LNCAP (cell line): ENCODE measurements at regions not wholly inside any gene's neighbourhood (a gene's known extent, or its start where the extent isn't known, plus 50 kb on each side); places are given as distances from the start of the nearest gene placed in this dataset.

ENCODE experiments used
- TF ChIP-seq, protein P1 (sequence below): fragments of 450-650 bp; IDR thresholded peaks from 2 replicates; pipeline ENCODE4 v1.5.1; 2017; ENCODE audit warnings: mild to moderate bottlenecking

DNA sequence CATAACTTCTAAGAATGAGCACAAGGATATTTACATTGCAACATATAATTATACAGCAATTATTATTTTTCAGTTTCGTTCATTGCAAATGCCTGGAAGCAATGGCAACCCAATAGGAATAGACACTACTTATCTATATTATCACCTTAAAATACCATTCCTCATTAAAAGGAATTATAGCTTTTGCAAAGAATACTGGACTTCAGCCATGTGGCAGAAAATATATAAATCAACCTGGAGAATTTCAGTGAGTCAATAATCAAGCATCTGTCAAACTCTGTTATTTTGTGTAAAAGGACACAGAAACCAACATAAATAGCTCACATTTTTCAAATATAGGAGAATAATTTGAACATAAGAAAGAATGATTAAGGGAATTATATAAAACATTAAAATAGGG, 96.1 kb upstream of the SEMA3C start:
- TF ChIP-seq, protein P1, sequence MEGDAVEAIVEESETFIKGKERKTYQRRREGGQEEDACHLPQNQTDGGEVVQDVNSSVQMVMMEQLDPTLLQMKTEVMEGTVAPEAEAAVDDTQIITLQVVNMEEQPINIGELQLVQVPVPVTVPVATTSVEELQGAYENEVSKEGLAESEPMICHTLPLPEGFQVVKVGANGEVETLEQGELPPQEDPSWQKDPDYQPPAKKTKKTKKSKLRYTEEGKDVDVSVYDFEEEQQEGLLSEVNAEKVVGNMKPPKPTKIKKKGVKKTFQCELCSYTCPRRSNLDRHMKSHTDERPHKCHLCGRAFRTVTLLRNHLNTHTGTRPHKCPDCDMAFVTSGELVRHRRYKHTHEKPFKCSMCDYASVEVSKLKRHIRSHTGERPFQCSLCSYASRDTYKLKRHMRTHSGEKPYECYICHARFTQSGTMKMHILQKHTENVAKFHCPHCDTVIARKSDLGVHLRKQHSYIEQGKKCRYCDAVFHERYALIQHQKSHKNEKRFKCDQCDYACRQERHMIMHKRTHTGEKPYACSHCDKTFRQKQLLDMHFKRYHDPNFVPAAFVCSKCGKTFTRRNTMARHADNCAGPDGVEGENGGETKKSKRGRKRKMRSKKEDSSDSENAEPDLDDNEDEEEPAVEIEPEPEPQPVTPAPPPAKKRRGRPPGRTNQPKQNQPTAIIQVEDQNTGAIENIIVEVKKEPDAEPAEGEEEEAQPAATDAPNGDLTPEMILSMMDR: no peak

DNA sequence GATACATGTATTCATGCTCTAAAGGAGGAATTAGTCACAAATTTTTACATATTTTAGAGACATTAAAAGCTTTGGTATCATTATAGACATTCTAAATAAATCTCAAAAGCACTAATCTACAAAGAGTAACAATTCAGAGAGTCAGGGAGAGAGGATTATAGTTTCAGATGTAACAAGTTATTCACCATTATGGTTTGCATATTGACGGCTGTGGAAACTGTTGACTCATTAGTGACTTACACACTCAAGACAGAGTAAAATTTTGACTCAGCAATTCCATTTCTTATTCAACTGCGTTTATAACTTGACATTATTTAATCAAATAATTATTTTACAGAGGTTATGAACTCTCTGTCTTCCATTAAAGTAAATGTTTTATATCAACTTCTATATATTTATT, 95.4 kb upstream of the SEMA3C start:
- TF ChIP-seq, protein P1: no peak

DNA sequence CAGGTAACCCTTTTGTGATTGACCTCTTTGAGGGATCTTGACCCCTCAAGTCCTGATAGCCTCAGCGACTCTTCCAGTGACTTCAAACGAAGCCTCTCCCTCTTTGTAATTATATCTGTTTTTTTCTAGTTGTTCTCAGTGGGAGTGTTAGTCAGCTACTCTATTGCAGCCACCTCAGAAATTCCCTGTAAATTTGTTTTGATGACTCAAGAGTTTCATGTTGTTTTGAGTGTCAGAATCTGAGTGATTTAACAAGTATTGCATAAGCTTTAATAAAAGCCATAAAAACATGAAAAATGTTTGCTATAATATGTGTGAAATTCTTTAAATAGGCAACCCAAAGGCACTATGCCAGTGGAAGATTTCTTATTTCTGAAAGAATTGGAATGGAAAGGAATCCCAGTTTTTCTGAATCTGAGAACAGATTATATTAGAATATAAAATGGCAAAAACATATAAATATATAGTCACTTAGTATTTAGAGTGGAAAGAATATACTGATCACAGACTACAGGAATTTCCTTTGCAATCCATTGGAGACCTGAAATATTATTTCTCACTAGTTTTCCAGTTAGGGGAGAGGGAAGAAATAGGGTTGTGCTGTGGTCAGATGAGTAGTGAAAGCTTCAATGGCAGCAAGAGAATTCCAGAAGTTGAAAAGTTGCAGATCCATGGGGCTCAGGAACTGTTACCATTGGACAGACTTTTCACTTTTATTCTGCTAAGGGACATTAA, 94.4 kb upstream of the SEMA3C start:
- TF ChIP-seq, protein P1: no peak

DNA sequence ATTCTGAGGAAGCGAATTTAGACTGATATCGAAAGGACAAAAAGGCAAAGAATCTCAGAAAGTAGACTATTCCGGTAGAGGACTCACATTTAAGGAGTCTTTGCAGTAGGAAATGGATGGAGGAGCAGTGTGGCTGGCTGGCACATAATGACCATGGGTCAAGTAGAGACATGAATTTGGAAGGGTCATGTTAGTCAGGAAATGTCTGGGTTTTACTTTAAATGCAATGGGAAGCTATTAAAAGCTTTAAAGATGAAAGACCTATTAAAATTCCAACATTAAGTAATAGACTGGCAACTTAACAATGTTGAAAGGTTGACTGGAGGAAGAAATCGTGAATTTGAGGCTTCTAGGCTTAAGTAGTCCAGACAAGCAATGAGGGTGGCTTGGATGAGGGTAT, 90.0 kb upstream of the SEMA3C start:
- TF ChIP-seq, protein P1: no peak

DNA sequence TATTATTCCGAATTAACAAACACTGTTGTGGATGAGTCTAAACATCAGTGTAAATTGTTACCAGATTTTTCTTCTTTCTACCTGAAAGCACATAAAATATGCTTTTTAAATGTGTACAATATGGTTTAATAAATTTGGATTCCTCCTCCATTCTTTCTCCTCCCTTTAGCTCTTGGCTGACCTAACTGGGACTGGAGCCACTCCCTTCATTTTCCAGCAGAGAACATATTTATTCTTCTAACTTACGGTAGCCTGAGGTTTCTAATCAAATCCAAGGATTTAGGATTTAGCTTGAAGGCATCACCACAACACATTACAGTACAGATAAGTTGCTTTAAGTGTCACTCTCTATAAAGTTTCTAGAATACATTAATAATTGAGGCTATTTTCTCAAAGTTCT, 88.2 kb upstream of the SEMA3C start:
- TF ChIP-seq, protein P1: no peak

DNA sequence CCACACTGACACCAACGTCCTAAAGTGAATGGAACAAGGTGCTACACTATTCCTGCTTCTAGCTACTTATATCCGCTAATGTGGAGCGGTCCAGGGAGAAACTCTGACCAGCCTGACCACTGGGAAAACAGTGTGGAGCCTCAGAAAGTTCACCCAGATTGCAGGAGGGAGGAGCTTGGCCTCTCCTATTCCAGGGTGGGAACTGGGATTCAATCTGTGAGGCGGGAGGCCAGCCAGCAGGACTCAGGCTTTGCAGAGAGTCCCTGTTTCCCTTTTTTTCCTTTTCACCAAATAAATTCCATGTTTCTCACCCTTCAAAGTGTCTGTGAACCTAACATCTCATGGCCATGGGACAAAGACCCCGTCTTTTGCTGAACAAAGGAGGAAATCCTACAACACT, 86.4 kb upstream of the SEMA3C start:
- TF ChIP-seq, protein P1: no peak

DNA sequence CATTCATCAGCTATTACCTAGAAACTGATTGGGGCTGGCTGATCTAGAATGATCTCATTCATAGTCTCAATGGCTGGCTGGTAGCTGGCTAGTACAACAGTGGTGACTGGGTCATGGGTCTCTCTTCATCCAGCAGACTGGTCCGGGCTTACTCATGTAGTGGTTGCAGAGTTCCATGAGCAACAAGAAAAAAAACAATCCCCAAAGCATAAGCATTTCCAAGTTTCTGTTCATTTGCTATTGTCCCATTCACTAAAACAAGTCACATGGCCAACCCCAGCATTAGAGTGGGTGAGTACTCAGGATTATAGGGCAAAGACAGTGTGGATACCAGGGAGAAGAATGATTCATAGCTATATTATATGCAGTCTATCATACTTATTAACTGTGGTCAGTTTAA, 85.2 kb upstream of the SEMA3C start:
- TF ChIP-seq, protein P1: no peak

DNA sequence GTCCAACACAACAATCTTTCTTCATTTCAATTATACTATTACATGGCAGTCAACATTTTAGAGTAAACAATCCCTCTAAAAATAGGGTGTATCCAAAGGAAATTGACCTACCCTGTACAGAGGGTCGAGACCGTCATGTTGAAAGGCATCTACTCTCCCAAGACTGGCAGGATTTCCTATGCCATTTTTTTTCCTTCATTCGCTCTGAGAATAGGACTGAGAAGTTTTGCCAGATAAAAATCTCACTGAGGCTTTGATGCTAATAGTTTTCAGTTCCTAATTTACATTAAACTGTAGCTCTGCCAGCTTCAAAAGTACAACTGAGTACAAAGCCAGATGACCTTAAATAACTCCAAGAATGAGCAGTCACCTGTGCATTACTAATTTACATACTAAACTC, 84.5 kb upstream of the SEMA3C start:
- TF ChIP-seq, protein P1: no peak
